ENCODE measurements at regions not wholly inside any gene's neighbourhood (a gene's known extent, or its start where the extent isn't known, plus 50 kb on each side); places are given as distances from the start of the nearest gene placed in this dataset.

DNA sequence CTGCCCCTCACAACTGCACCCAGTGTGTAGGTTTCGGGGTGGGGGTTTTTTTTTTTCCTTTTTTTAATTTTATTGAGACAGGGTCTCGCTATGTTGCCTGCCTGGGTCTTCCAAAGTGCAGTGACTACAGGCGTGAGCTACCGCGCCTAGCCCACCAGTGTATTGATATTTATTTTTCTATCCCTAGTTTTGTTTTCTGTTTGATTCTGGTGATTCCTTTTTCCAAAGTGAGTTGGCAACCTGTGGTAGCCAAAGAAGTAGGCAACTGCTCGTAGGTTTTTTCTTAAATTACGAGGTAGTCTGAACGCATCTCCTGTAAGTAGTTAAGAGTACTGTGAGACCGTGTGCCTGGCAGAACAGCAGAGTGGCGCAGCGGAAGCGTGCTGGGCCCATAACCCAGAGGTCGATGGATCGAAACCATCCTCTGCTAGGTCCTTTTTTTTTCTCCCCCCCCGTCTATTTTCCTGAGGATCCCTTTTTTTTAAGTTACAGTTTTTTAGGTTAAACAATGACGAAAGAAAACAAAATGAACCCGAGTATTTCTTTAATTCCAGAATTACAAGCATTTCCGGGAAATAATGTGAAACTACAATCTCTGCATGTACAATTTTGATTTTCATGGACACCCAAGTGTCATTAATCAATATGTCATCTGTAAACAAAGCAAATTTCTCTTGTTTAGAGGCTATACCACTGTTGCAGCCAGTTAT lies 78.7 kb upstream of the BTN3A2 start:
- peaks cover 33% of the 10 kb centered on the region for H3K27me3 Mint-ChIP-seq (ENCODE audit: unreplicated experiment)
- H3K4me3 Mint-ChIP-seq (ENCODE audit: unreplicated experiment) = peak overlapping the region; percentile 96
- TF ChIP-seq, protein P1, sequence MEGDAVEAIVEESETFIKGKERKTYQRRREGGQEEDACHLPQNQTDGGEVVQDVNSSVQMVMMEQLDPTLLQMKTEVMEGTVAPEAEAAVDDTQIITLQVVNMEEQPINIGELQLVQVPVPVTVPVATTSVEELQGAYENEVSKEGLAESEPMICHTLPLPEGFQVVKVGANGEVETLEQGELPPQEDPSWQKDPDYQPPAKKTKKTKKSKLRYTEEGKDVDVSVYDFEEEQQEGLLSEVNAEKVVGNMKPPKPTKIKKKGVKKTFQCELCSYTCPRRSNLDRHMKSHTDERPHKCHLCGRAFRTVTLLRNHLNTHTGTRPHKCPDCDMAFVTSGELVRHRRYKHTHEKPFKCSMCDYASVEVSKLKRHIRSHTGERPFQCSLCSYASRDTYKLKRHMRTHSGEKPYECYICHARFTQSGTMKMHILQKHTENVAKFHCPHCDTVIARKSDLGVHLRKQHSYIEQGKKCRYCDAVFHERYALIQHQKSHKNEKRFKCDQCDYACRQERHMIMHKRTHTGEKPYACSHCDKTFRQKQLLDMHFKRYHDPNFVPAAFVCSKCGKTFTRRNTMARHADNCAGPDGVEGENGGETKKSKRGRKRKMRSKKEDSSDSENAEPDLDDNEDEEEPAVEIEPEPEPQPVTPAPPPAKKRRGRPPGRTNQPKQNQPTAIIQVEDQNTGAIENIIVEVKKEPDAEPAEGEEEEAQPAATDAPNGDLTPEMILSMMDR (IDR thresholded peaks at IDR 0.05; ENCODE audit: unreplicated experiment) = no peak
- H3K36me3 Mint-ChIP-seq (ENCODE audit: low read depth, unreplicated experiment) = peaks cover 5% of the 10 kb centered on the region
- H3K4me1 Mint-ChIP-seq (ENCODE audit: unreplicated experiment) = peaks cover 21% of the 10 kb centered on the region
- peak overlapping the region; percentile 98 for H3K27ac Mint-ChIP-seq (ENCODE audit: unreplicated experiment)
- DNase-seq (ENCODE audit: low spot score) = peak; percentile 63
- peaks cover 5% of the 10 kb centered on the region for H3K9me3 Mint-ChIP-seq (ENCODE audit: unreplicated experiment)

GRCh38 chr6:26288155-26288554 lies 76.8 kb upstream of the BTN3A2 start:
- Mint-ChIP-seq H3K27me3 (ENCODE audit: unreplicated experiment) (peaks cover 32% of the 10 kb centered on the region), H3K36me3 (ENCODE audit: low read depth, unreplicated experiment) (peaks cover 5% of the 10 kb centered on the region), H3K4me3 (ENCODE audit: unreplicated experiment) (no peak overlapping the region), H3K27ac (ENCODE audit: unreplicated experiment) (no peak overlapping the region), H3K4me1 (ENCODE audit: unreplicated experiment) (peaks cover 21% of the 10 kb centered on the region), H3K9me3 (ENCODE audit: unreplicated experiment) (peaks cover 5% of the 10 kb centered on the region)
- DNase-seq (ENCODE audit: low spot score) = no peak
- TF ChIP-seq, protein P1 (IDR thresholded peaks at IDR 0.05; ENCODE audit: unreplicated experiment) = no peak

DNA sequence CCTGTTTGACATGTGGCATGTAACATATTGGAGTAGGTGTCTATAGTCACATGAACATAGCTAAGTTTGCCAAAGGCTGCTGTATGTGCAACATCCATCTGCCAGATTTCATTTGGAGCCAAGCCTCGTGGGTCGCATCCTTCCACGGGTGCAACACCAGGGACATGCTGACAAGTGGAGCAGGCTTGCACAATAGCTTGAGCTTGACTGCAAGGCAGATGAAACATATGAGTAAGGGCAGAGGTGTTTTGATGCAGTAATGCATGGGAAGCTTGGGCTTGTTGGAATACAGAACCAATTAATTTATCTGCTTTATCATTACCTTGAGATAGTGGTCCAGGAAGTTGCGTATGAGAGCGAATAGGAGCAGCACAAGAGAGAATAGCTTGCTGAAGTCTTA lies 74.1 kb upstream of the BTN3A2 start:
- TF ChIP-seq, protein P1 (IDR thresholded peaks at IDR 0.05; ENCODE audit: unreplicated experiment) = no peak
- no peak overlapping the region for H3K4me3 Mint-ChIP-seq (ENCODE audit: unreplicated experiment)
- peaks cover 5% of the 10 kb centered on the region for H3K9me3 Mint-ChIP-seq (ENCODE audit: unreplicated experiment)
- H3K27me3 Mint-ChIP-seq (ENCODE audit: unreplicated experiment) = peaks cover 21% of the 10 kb centered on the region
- H3K36me3 Mint-ChIP-seq (ENCODE audit: low read depth, unreplicated experiment) = peaks cover 5% of the 10 kb centered on the region
- no peak for DNase-seq (ENCODE audit: low spot score)
- H3K4me1 Mint-ChIP-seq (ENCODE audit: unreplicated experiment) = peaks cover 14% of the 10 kb centered on the region
- no peak overlapping the region for H3K27ac Mint-ChIP-seq (ENCODE audit: unreplicated experiment)

- TF ChIP-seq, protein P1 (IDR thresholded peaks at IDR 0.05; ENCODE audit: unreplicated experiment) = no peak
- Mint-ChIP-seq H3K9me3 (ENCODE audit: unreplicated experiment) (no peaks in the 10 kb centered on the region), H3K36me3 (ENCODE audit: low read depth, unreplicated experiment) (no peaks in the 10 kb centered on the region), H3K27ac (ENCODE audit: unreplicated experiment) (no peak overlapping the region), H3K27me3 (ENCODE audit: unreplicated experiment) (peaks cover 11% of the 10 kb centered on the region), H3K4me1 (ENCODE audit: unreplicated experiment) (peaks cover 17% of the 10 kb centered on the region), H3K4me3 (ENCODE audit: unreplicated experiment) (no peak overlapping the region)
- DNase-seq (ENCODE audit: low spot score) = no peak
These were observed 72.3 kb upstream of the BTN3A2 start for GRCh38 chr6:26292709-26293108.

DNA sequence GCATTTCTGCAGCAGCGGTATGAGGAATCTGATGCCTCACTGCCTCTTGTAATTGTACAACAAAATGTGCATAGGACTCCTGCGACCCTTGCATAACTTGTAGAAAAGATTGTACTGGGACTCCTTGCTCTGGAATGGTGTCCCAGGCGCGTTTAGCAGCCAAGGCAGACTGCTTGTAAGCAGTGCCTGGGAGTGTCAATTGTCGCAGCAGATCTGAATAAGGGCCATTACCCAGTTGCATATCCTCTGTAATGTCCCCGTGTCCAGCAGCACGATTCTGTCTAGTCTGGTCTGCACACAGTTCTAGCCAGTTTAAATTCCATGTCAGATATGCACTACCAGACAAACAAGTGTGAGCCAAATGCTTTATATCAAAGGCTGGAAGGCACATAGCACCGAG lies 70.7 kb upstream of the BTN3A2 start:
- DNase-seq (ENCODE audit: low spot score) = no peak
- Mint-ChIP-seq H3K27me3 (ENCODE audit: unreplicated experiment) (peaks cover 9% of the 10 kb centered on the region), H3K36me3 (ENCODE audit: low read depth, unreplicated experiment) (no peaks in the 10 kb centered on the region), H3K9me3 (ENCODE audit: unreplicated experiment) (no peaks in the 10 kb centered on the region), H3K4me3 (ENCODE audit: unreplicated experiment) (no peak overlapping the region), H3K4me1 (ENCODE audit: unreplicated experiment) (peaks cover 17% of the 10 kb centered on the region), H3K27ac (ENCODE audit: unreplicated experiment) (no peak overlapping the region)
- TF ChIP-seq, protein P1 (IDR thresholded peaks at IDR 0.05; ENCODE audit: unreplicated experiment) = no peak
